ENCODE measurements at regions not wholly inside any gene's neighbourhood (a gene's known extent, or its start where the extent isn't known, plus 50 kb on each side); places are given as distances from the start of the nearest gene placed in this dataset.
"Not testable (repeated sequence)": the region's sequence is repeated elsewhere in the genome, so short reads cannot be mapped to it uniquely, and the experiment has no call there.

GRCh38 chr3:16055606-16056211, 118.8 kb upstream of the GALNT15 start:
- no peak for DNase-seq

- no peak for DNase-seq
Measured at GRCh38 chr3:16056217-16056616, 118.3 kb upstream of the GALNT15 start.

- no peak for DNase-seq
Measured at GRCh38 chr3:16058521-16058920, 116.0 kb upstream of the GALNT15 start.

GRCh38 chr3:16059081-16059537, 115.4 kb upstream of the GALNT15 start:
- no peak for DNase-seq

GRCh38 chr3:16059711-16060357, 114.6 kb upstream of the GALNT15 start:
- no peak for DNase-seq

GRCh38 chr3:16060358-16060852, 114.1 kb upstream of the GALNT15 start:
- DNase-seq: no peak

- no peak for DNase-seq
Measured at GRCh38 chr3:16060945-16061344, 113.5 kb upstream of the GALNT15 start.

- no peak for DNase-seq
Measured at GRCh38 chr3:16061491-16061890, 113.0 kb upstream of the GALNT15 start.

GRCh38 chr3:16063603-16064002, 110.9 kb upstream of the GALNT15 start:
- DNase-seq: no peak

GRCh38 chr3:16064642-16065414, 109.7 kb upstream of the GALNT15 start:
- no peak for DNase-seq

- no peak for DNase-seq
Measured at GRCh38 chr3:16066545-16066944, 107.9 kb upstream of the GALNT15 start.

- DNase-seq: no peak
Measured at GRCh38 chr3:16066975-16067374, 107.5 kb upstream of the GALNT15 start.

GRCh38 chr3:16067837-16068471, 106.5 kb upstream of the GALNT15 start:
- DNase-seq: no peak

- no peak for DNase-seq
Measured at GRCh38 chr3:16069149-16069922, 105.1 kb upstream of the GALNT15 start.

- DNase-seq: no peak
Measured at GRCh38 chr3:16070707-16071106, 103.8 kb upstream of the GALNT15 start.

GRCh38 chr3:16071206-16071605, 103.3 kb upstream of the GALNT15 start:
- no peak for DNase-seq

GRCh38 chr3:16072420-16073110, 101.9 kb upstream of the GALNT15 start:
- no peak for DNase-seq

- DNase-seq: no peak
Measured at GRCh38 chr3:16073203-16073602, 101.3 kb upstream of the GALNT15 start.

GRCh38 chr3:16073990-16074671, 100.3 kb upstream of the GALNT15 start:
- not testable (repeated sequence) for DNase-seq

GRCh38 chr3:16075647-16076046, 98.8 kb upstream of the GALNT15 start:
- no peak for DNase-seq

- no peak for DNase-seq
Measured at GRCh38 chr3:16076564-16076963, 97.9 kb upstream of the GALNT15 start.

Measured in activated CD8-positive, alpha-beta memory T cell treated with anti-CD3 and anti-CD28 coated beads, Interleukin-2, amount 50 U/mL, for 48 hours (primary cell).